Progenitor cell of endocrine pancreas (in vitro differentiated cells): ENCODE measurements at regions not wholly inside any gene's neighbourhood (a gene's known extent, or its start where the extent isn't known, plus 50 kb on each side); places are given as distances from the start of the nearest gene placed in this dataset.

Source experiments
- DNase-seq: peaks from one replicate; pipeline ENCODE4 v3.0.0; 2021; ENCODE audit warnings: low spot score; ENCODE audit not compliant: unreplicated experiment
- H3K27ac Mint-ChIP-seq: 2 replicates; pipeline ENCODE4 v1.8.0; 2021; ENCODE audit warnings: mild to moderate bottlenecking, moderate library complexity, mixed read lengths
- H3K27me3 Mint-ChIP-seq: 2 replicates; pipeline ENCODE4 v1.8.0; 2021; ENCODE audit warnings: mixed read lengths
- H3K36me3 Mint-ChIP-seq: 2 replicates; pipeline ENCODE4 v1.8.0; 2022; ENCODE audit warnings: mixed read lengths; ENCODE audit not compliant: insufficient read depth
- H3K4me1 Mint-ChIP-seq: 2 replicates; pipeline ENCODE4 v1.8.0; 2021; ENCODE audit warnings: low read depth, mixed read lengths
- H3K4me3 Mint-ChIP-seq: 2 replicates; pipeline ENCODE4 v1.8.0; 2021; ENCODE audit warnings: low read depth, mild to moderate bottlenecking, moderate library complexity, mixed read lengths
- H3K9me3 Mint-ChIP-seq: 2 replicates; pipeline ENCODE4 v1.8.0; 2021; ENCODE audit warnings: low read depth, mixed read lengths
- CTCF ChIP-seq: fragments of 200-600 bp; sonication (generic); IDR thresholded peaks from one replicate; pipeline ENCODE4 v1.5.0; 2021; ENCODE audit warnings: antibody characterized with exemption, mild to moderate bottlenecking; ENCODE audit not compliant: unreplicated experiment

- Mint-ChIP-seq H3K27me3 (no peaks in the 10 kb centered on the region), H3K27ac (no peak overlapping the region), H3K36me3 (no peaks in the 10 kb centered on the region), H3K4me1 (no peaks in the 10 kb centered on the region), H3K9me3 (no peaks in the 10 kb centered on the region), H3K4me3 (no peak overlapping the region)
- TF ChIP-seq CTCF = no peak
- DNase-seq = no peak
Measured at GRCh38 chr2:199105826-199106225, 351.9 kb downstream of the SATB2 start.

GRCh38 chr2:199101487-199101886 is 356.3 kb downstream of the SATB2 start:
- H3K4me1 Mint-ChIP-seq = no peaks in the 10 kb centered on the region
- TF ChIP-seq CTCF = no peak
- H3K4me3 Mint-ChIP-seq = no peak overlapping the region
- H3K9me3 Mint-ChIP-seq = no peaks in the 10 kb centered on the region
- no peak overlapping the region for H3K27ac Mint-ChIP-seq
- H3K27me3 Mint-ChIP-seq = no peaks in the 10 kb centered on the region
- DNase-seq = no peak
- H3K36me3 Mint-ChIP-seq = no peaks in the 10 kb centered on the region

- no peak for TF ChIP-seq CTCF
- Mint-ChIP-seq H3K27ac (no peak overlapping the region), H3K4me1 (no peaks in the 10 kb centered on the region), H3K27me3 (no peaks in the 10 kb centered on the region), H3K9me3 (no peaks in the 10 kb centered on the region), H3K4me3 (no peak overlapping the region), H3K36me3 (no peaks in the 10 kb centered on the region)
- DNase-seq = no peak
Measured at GRCh38 chr2:199100326-199101110, 357.2 kb downstream of the SATB2 start.

GRCh38 chr2:199092419-199092818 is 365.3 kb downstream of the SATB2 start:
- Mint-ChIP-seq H3K27ac (no peak overlapping the region), H3K4me3 (no peak overlapping the region), H3K27me3 (no peaks in the 10 kb centered on the region), H3K4me1 (no peaks in the 10 kb centered on the region), H3K36me3 (no peaks in the 10 kb centered on the region), H3K9me3 (no peaks in the 10 kb centered on the region)
- no peak for DNase-seq
- TF ChIP-seq CTCF = no peak

GRCh38 chr2:199085261-199085660 is 372.5 kb downstream of the SATB2 start:
- TF ChIP-seq CTCF = no peak
- Mint-ChIP-seq H3K27me3 (no peaks in the 10 kb centered on the region), H3K4me3 (no peak overlapping the region), H3K27ac (no peak overlapping the region), H3K4me1 (no peaks in the 10 kb centered on the region), H3K9me3 (no peaks in the 10 kb centered on the region), H3K36me3 (no peaks in the 10 kb centered on the region)
- no peak for DNase-seq
